H9 (cell line): ENCODE measurements at regions not wholly inside any gene's neighbourhood (a gene's known extent, or its start where the extent isn't known, plus 50 kb on each side); places are given as distances from the start of the nearest gene placed in this dataset.

Experiments
- DNase-seq: peaks from one replicate; pipeline ENCODE4 v3.0.0-alpha.2; 2017
- H2AFZ ChIP-seq: one replicate; pipeline ENCODE4 v1.6.1; 2013; ENCODE audit warnings: mild to moderate bottlenecking, low read length, control low read depth, moderate library complexity
- H2AK5ac ChIP-seq: 2 replicates; pipeline ENCODE4 v1.6.1; 2013; ENCODE audit warnings: low read length, control low read depth, mixed read lengths; ENCODE audit not compliant: insufficient read length
- H2BK120ac ChIP-seq: one replicate; pipeline ENCODE4 v1.6.1; 2013; ENCODE audit warnings: low read depth, mild to moderate bottlenecking, low read length, control low read depth, inconsistent platforms; ENCODE audit not compliant: poor library complexity, severe bottlenecking
- H2BK12ac ChIP-seq: 2 replicates; pipeline ENCODE4 v1.6.1; 2013; ENCODE audit warnings: low read length, control low read depth, mixed read lengths, low read depth; ENCODE audit not compliant: insufficient read length
- H2BK15ac ChIP-seq: 2 replicates; pipeline ENCODE4 v1.6.1; 2013; ENCODE audit warnings: low read depth, low read length, control low read depth
- H2BK20ac ChIP-seq: one replicate; pipeline ENCODE4 v1.6.1; 2013; ENCODE audit warnings: low read depth, mild to moderate bottlenecking, low read length, control low read depth, inconsistent platforms; ENCODE audit not compliant: poor library complexity, severe bottlenecking
- H2BK5ac ChIP-seq: 2 replicates; pipeline ENCODE4 v1.6.1; 2013; ENCODE audit warnings: low read length, control low read depth, mixed read lengths; ENCODE audit not compliant: insufficient read length
- H3K14ac ChIP-seq: 2 replicates; pipeline ENCODE4 v1.6.1; 2013; ENCODE audit warnings: low read length, control low read depth; ENCODE audit not compliant: insufficient read depth
- H3K18ac ChIP-seq: 2 replicates; pipeline ENCODE4 v1.6.1; 2013; ENCODE audit warnings: low read depth, mild to moderate bottlenecking, mixed read lengths, low read length, control low read depth; ENCODE audit not compliant: insufficient read length
- H3K23ac ChIP-seq: 2 replicates; pipeline ENCODE4 v1.6.1; 2013; ENCODE audit warnings: low read length, control low read depth, mixed read lengths, low read depth; ENCODE audit not compliant: insufficient read length
- H3K23me2 ChIP-seq: 2 replicates; pipeline ENCODE4 v1.6.1; 2013; ENCODE audit warnings: low read depth, mild to moderate bottlenecking, mixed read lengths, low read length, control low read depth; ENCODE audit not compliant: insufficient read length, poor library complexity, severe bottlenecking
- H3K27ac ChIP-seq: 2 replicates; pipeline ENCODE4 v1.5.1; 2013; ENCODE audit warnings: low read length, control low read depth, mixed read lengths, low read depth; ENCODE audit not compliant: insufficient read length
- H3K27me3 ChIP-seq: 2 replicates; pipeline ENCODE4 v1.6.1; 2013; ENCODE audit warnings: low read length, control low read depth, inconsistent platforms; ENCODE audit not compliant: insufficient read depth
- H3K4ac ChIP-seq: 2 replicates; pipeline ENCODE4 v1.6.1; 2013; ENCODE audit warnings: low read depth, mild to moderate bottlenecking, control low read depth, inconsistent platforms, low read length, moderate library complexity
- H3K4me1 ChIP-seq: 2 replicates; pipeline ENCODE4 v1.6.1; 2013; ENCODE audit warnings: low read length, control low read depth, inconsistent platforms; ENCODE audit not compliant: insufficient read depth
- H3K4me2 ChIP-seq: 2 replicates; pipeline ENCODE4 v1.6.1; 2013; ENCODE audit warnings: low read length, control low read depth, mixed read lengths; ENCODE audit not compliant: insufficient read length, insufficient read depth
- H3K56ac ChIP-seq: 2 replicates; pipeline ENCODE4 v1.6.1; 2013; ENCODE audit warnings: low read depth, mild to moderate bottlenecking, mixed read lengths, low read length, control low read depth; ENCODE audit not compliant: insufficient read length
- H3K79me1 ChIP-seq: 2 replicates; pipeline ENCODE4 v1.6.1; 2013; ENCODE audit warnings: low read depth, mild to moderate bottlenecking, moderate library complexity, low read length, control low read depth, inconsistent platforms; ENCODE audit not compliant: insufficient read depth, poor library complexity, severe bottlenecking
- H3K79me2 ChIP-seq: 2 replicates; pipeline ENCODE4 v1.6.1; 2013; ENCODE audit warnings: low read length, control low read depth, inconsistent platforms; ENCODE audit not compliant: insufficient read depth
- H3K9ac ChIP-seq: 2 replicates; pipeline ENCODE4 v1.6.1; 2013; ENCODE audit warnings: low read length, control low read depth, mixed read lengths; ENCODE audit not compliant: insufficient read length; ENCODE audit errors: extremely low read depth
- H3K9me3 ChIP-seq: one replicate; pipeline ENCODE4 v1.6.1; 2013; ENCODE audit warnings: low read depth, low read length, inconsistent platforms; ENCODE audit not compliant: control insufficient read depth
- H3T11ph ChIP-seq: one replicate; pipeline ENCODE4 v1.6.1; 2013; ENCODE audit warnings: mild to moderate bottlenecking, low read length, control low read depth, inconsistent platforms
- H4K20me1 ChIP-seq: one replicate; pipeline ENCODE4 v1.6.1; 2013; ENCODE audit not compliant: control insufficient read depth, insufficient read length, insufficient read depth
- H4K5ac ChIP-seq: 2 replicates; pipeline ENCODE4 v1.6.1; 2013; ENCODE audit warnings: low read depth, mild to moderate bottlenecking, mixed read lengths, low read length, control low read depth; ENCODE audit not compliant: insufficient read length
- H4K8ac ChIP-seq: replicated peaks from 2 replicates; pipeline ENCODE4 v1.6.1; 2013; ENCODE audit warnings: low read length, control low read depth, mixed read lengths, low read depth; ENCODE audit not compliant: insufficient read length
- H4K91ac ChIP-seq: 2 replicates; pipeline ENCODE4 v1.6.1; 2013; ENCODE audit warnings: low read depth, mild to moderate bottlenecking, moderate library complexity, mixed read lengths, low read length, control low read depth; ENCODE audit not compliant: insufficient read length
- H3K27ac Mint-ChIP-seq, 3 experiments: 2 replicates in 2 of 3; 3 replicates in 1 of 3; pipeline ENCODE4 v1.8.0; 2020 to 2021; ENCODE audit warnings: mixed read lengths in 3 of 3, mild to moderate bottlenecking in 1 of 3, moderate library complexity in 1 of 3
- H3K27me3 Mint-ChIP-seq: 2 replicates; pipeline ENCODE4 v1.8.0; 2021; ENCODE audit warnings: low read depth, mild to moderate bottlenecking, moderate library complexity, mixed read lengths
- H3K36me3 Mint-ChIP-seq, 3 experiments: 2 replicates in 2 of 3; 3 replicates in 1 of 3; pipeline ENCODE4 v1.8.0; 2020 to 2021; ENCODE audit warnings: low read depth in 3 of 3, mixed read lengths in 3 of 3; ENCODE audit not compliant: insufficient read depth in 1 of 3
- H3K4me1 Mint-ChIP-seq, 2 experiments: 2 replicates each; pipeline ENCODE4 v1.8.0; 2020; ENCODE audit warnings: mixed read lengths in 2 of 2
- H3K4me3 Mint-ChIP-seq, 2 experiments: 2 replicates in 1 of 2; 3 replicates in 1 of 2; pipeline ENCODE4 v1.8.0; 2020 to 2021; ENCODE audit warnings: mild to moderate bottlenecking in 2 of 2, mixed read lengths in 2 of 2, moderate library complexity in 1 of 2
- H3K9me3 Mint-ChIP-seq, 2 experiments: 2 replicates in 1 of 2; 3 replicates in 1 of 2; pipeline ENCODE4 v1.8.0; 2020; ENCODE audit warnings: mild to moderate bottlenecking in 2 of 2, mixed read lengths in 2 of 2, moderate library complexity in 1 of 2
- CTCF ChIP-seq: fragments of 200-600 bp; sonication (generic); conservative IDR thresholded peaks from 3 replicates; pipeline ENCODE4 v1.8.0; 2021; ENCODE audit warnings: antibody characterized with exemption, mild to moderate bottlenecking
- WGBS: extraction: QIAGEN DNeasy Blood & Tissue Kit; methylation state at CpG from one replicate; pipeline ENCODE4 v1.1.7; 2013; ENCODE audit warnings: missing lambda C conversion rate, low lambda C conversion rate, mixed read lengths; ENCODE audit not compliant: insufficient read length; ENCODE audit errors: extremely low coverage; 5-methylcytosine and 5-hydroxymethylcytosine counted together

- no peak overlapping the region for H3K27ac Mint-ChIP-seq
- H3K79me2 ChIP-seq: no peaks in the 10 kb centered on the region
- H2BK20ac ChIP-seq: no peak overlapping the region
- H3K4me1 Mint-ChIP-seq: peaks cover 2 to 5% of the 10 kb centered on the region in 2 experiments; a peak in 3 of 4 replicates
- H4K20me1 ChIP-seq: no peaks in the 10 kb centered on the region
- H3K56ac ChIP-seq: no peak overlapping the region
- H2BK15ac ChIP-seq: no peak overlapping the region
- no peak overlapping the region for H3K4me2 ChIP-seq
- no peak overlapping the region for H3K4ac ChIP-seq
- no peak overlapping the region for H4K91ac ChIP-seq
- no peaks in the 10 kb centered on the region for H3K23me2 ChIP-seq
- no peaks in the 10 kb centered on the region; a peak in 1 of 7 replicates for H3K36me3 Mint-ChIP-seq
- H2BK5ac ChIP-seq: no peak overlapping the region
- no peaks in the 10 kb centered on the region for H3K27me3 ChIP-seq
- no peak overlapping the region for H3K4me3 Mint-ChIP-seq
- H3K18ac ChIP-seq: no peak overlapping the region
- no peaks in the 10 kb centered on the region for H3K79me1 ChIP-seq
- H4K8ac ChIP-seq: no peak overlapping the region
- no peak for DNase-seq
- no peak overlapping the region for H2BK120ac ChIP-seq
- no peak overlapping the region for H3K9ac ChIP-seq
- H3K27ac ChIP-seq: no peak overlapping the region
- TF ChIP-seq CTCF: no peak
- no peak overlapping the region for H4K5ac ChIP-seq
- no peaks in the 10 kb centered on the region for H3K4me1 ChIP-seq
- peaks cover 2 to 12% of the 10 kb centered on the region in 2 experiments; a peak in 4 of 5 replicates for H3K9me3 Mint-ChIP-seq
- H2AFZ ChIP-seq: no peak overlapping the region
- H3K14ac ChIP-seq: no peak overlapping the region
- no peak overlapping the region for H2BK12ac ChIP-seq
- no peak overlapping the region for H2AK5ac ChIP-seq
- no peak overlapping the region for H3K23ac ChIP-seq
- H3T11ph ChIP-seq: no peak overlapping the region
- no peaks in the 10 kb centered on the region for H3K27me3 Mint-ChIP-seq
- WGBS: no CpG with 5 or more reads among the region's 2 CpGs
- H3K9me3 ChIP-seq: no peaks in the 10 kb centered on the region
Measured at GRCh38 chr2:152930501-152930900, 212.1 kb downstream of the ARL6IP6 start.
